HEK293T (cell line): ENCODE measurements at regions not wholly inside any gene's neighbourhood (a gene's known extent, or its start where the extent isn't known, plus 50 kb on each side); places are given as distances from the start of the nearest gene placed in this dataset.

Experiments
- CTCF ChIA-PET: fragments of 350-600 bp; formaldehyde crosslinking; extraction: SDS; loops from one replicate; lab custom pipeline; 2021; ENCODE audit warnings: antibody characterized with exemption, inconsistent platforms; lab: Yijun Ruan, JAX
- POLR2A ChIA-PET: fragments of 350-600 bp; formaldehyde crosslinking; extraction: SDS; loops from one replicate; lab custom pipeline; 2020; ENCODE audit warnings: antibody characterized with exemption, inconsistent platforms; lab: Yijun Ruan, JAX
- DNase-seq: peaks from one replicate; pipeline ENCODE4 v3.0.0; 2012; ENCODE audit warnings: mixed read lengths; ENCODE audit errors: extremely low spot score
- ARNT ChIP-seq: fragments of 450-650 bp; IDR thresholded peaks from 2 replicates; pipeline ENCODE4 v1.6.1; 2017; ENCODE audit warnings: mild to moderate bottlenecking
- BHLHE40 ChIP-seq: fragments of 450-650 bp; IDR thresholded peaks from 2 replicates; pipeline ENCODE4 v1.6.1; 2016; ENCODE audit warnings: mild to moderate bottlenecking, moderate library complexity, borderline replicate concordance
- CTBP1 ChIP-seq: fragments of 450-650 bp; IDR thresholded peaks from 2 replicates; pipeline ENCODE4 v1.6.1; 2016; ENCODE audit warnings: borderline replicate concordance
- ELF4 ChIP-seq: fragments of 450-650 bp; IDR thresholded peaks from 2 replicates; pipeline ENCODE4 v1.6.1; 2017; ENCODE audit warnings: antibody characterized with exemption
- FOXA1 ChIP-seq: fragments of 450-650 bp; IDR thresholded peaks from 2 replicates; pipeline ENCODE4 v1.6.1; 2016; ENCODE audit warnings: mild to moderate bottlenecking
- FOXK2 ChIP-seq: fragments of 450-650 bp; IDR thresholded peaks from 2 replicates; pipeline ENCODE4 v1.6.1; 2016; ENCODE audit warnings: mild to moderate bottlenecking
- FOXM1 ChIP-seq: fragments of 450-650 bp; IDR thresholded peaks from 2 replicates; pipeline ENCODE4 v1.6.1; 2017; ENCODE audit warnings: mild to moderate bottlenecking, borderline replicate concordance
- HDGF ChIP-seq: fragments of 450-650 bp; IDR thresholded peaks from 2 replicates; pipeline ENCODE4 v1.6.1; 2017; ENCODE audit warnings: antibody characterized with exemption, borderline replicate concordance
- L3MBTL2 ChIP-seq: fragments of 450-650 bp; conservative IDR thresholded peaks from 2 replicates; pipeline ENCODE4 v1.6.1; 2016; ENCODE audit warnings: mild to moderate bottlenecking
- LEF1 ChIP-seq: fragments of 450-650 bp; IDR thresholded peaks from 2 replicates; pipeline ENCODE4 v1.6.1; 2017; ENCODE audit warnings: mild to moderate bottlenecking, borderline replicate concordance
- NFRKB ChIP-seq: fragments of 450-650 bp; IDR thresholded peaks from 2 replicates; pipeline ENCODE4 v1.6.1; 2016; ENCODE audit warnings: mild to moderate bottlenecking, moderate library complexity
- PKNOX1 ChIP-seq: fragments of 450-650 bp; IDR thresholded peaks from 2 replicates; pipeline ENCODE4 v1.6.1; 2016
- SP1 ChIP-seq: fragments of 450-650 bp; IDR thresholded peaks from 2 replicates; pipeline ENCODE4 v1.6.1; 2017
- SUZ12 ChIP-seq: fragments of 450-650 bp; IDR thresholded peaks from 2 replicates; pipeline ENCODE4 v1.6.1; 2016; ENCODE audit warnings: mild to moderate bottlenecking
- TARDBP ChIP-seq: fragments of 450-650 bp; IDR thresholded peaks from 2 replicates; pipeline ENCODE4 v1.6.1; 2016
- ZNF384 ChIP-seq: fragments of 450-650 bp; IDR thresholded peaks from 2 replicates; pipeline ENCODE4 v1.6.1; 2016

- CTCF ChIA-PET = no interaction called here
- TF ChIP-seq ELF4 (no peak), SUZ12 (no peak), NFRKB (no peak), PKNOX1 (no peak), FOXK2 (no peak), HDGF (no peak), FOXA1 (no peak), SP1 (no peak), TARDBP (no peak), BHLHE40 (no peak), CTBP1 (no peak), L3MBTL2 (no peak), ARNT (no peak), FOXM1 (no peak), LEF1 (no peak), ZNF384 (no peak)
- POLR2A ChIA-PET = no interaction called here
- no peak for DNase-seq
Observed at GRCh38 chr18:67281746-67282145, 234.8 kb downstream of the DSEL start.

GRCh38 chr18:67280486-67281242, 235.9 kb downstream of the DSEL start:
- CTCF ChIA-PET = no interaction called here
- POLR2A ChIA-PET = no interaction called here
- TF ChIP-seq FOXM1 (no peak), SP1 (no peak), L3MBTL2 (no peak), NFRKB (no peak), ZNF384 (no peak), FOXK2 (no peak), HDGF (no peak), FOXA1 (no peak), LEF1 (no peak), BHLHE40 (no peak), CTBP1 (no peak), ARNT (no peak), PKNOX1 (no peak), TARDBP (no peak), SUZ12 (no peak), ELF4 (no peak)
- no peak for DNase-seq

GRCh38 chr18:67279988-67280387, 236.5 kb downstream of the DSEL start:
- POLR2A ChIA-PET = no interaction called here
- CTCF ChIA-PET = no interaction called here

GRCh38 chr18:67278984-67279383, 237.5 kb downstream of the DSEL start:
- DNase-seq = no peak
- ChIA-PET CTCF (no interaction called here), POLR2A (no interaction called here)
- no peak for TF ChIP-seq NFRKB
- no peak for TF ChIP-seq L3MBTL2
- TF ChIP-seq BHLHE40 = no peak
- TF ChIP-seq HDGF = no peak
- no peak for TF ChIP-seq FOXA1
- TF ChIP-seq ARNT = no peak
- no peak for TF ChIP-seq SP1
- TF ChIP-seq ZNF384 = no peak
- no peak for TF ChIP-seq FOXM1
- TF ChIP-seq ELF4 = no peak
- no peak for TF ChIP-seq TARDBP
- TF ChIP-seq CTBP1 = no peak

More at GRCh38 chr18:67279988-67280387, 236.5 kb downstream of the DSEL start:
- DNase-seq = no peak
- TF ChIP-seq NFRKB (no peak), SP1 (no peak), ZNF384 (no peak), PKNOX1 (no peak), ARNT (no peak), BHLHE40 (no peak), FOXM1 (no peak), L3MBTL2 (no peak), FOXK2 (no peak), FOXA1 (no peak), ELF4 (no peak), CTBP1 (no peak), TARDBP (no peak), HDGF (no peak), LEF1 (no peak)

GRCh38 chr18:67276638-67277037, 239.9 kb downstream of the DSEL start:
- no peak for DNase-seq
- ChIA-PET CTCF (no interaction called here), POLR2A (no interaction called here)
- TF ChIP-seq SUZ12 (no peak), HDGF (no peak), ZNF384 (no peak), FOXM1 (no peak)

GRCh38 chr18:67273288-67273687, 243.2 kb downstream of the DSEL start:
- POLR2A ChIA-PET = no interaction called here
- DNase-seq = no peak
- TF ChIP-seq SP1 = no peak
- no peak for TF ChIP-seq FOXK2
- no peak for TF ChIP-seq ZNF384
- TF ChIP-seq FOXA1 = no peak
- no peak for TF ChIP-seq FOXM1
- no peak for TF ChIP-seq SUZ12
- TF ChIP-seq CTBP1 = no peak
- TF ChIP-seq L3MBTL2 = no peak
- no peak for TF ChIP-seq TARDBP
- TF ChIP-seq BHLHE40 = no peak
- TF ChIP-seq LEF1 = no peak
- no peak for TF ChIP-seq ARNT
- CTCF ChIA-PET = no interaction called here
